SK-N-SH (cell line): ENCODE measurements at regions not wholly inside any gene's neighbourhood (a gene's known extent, or its start where the extent isn't known, plus 50 kb on each side); places are given as distances from the start of the nearest gene placed in this dataset.

Experiments used
- CTCF ChIA-PET: fragments of 300-600, 350-600 bp; formaldehyde crosslinking; extraction: SDS; loops from one replicate; lab custom pipeline; 2021; lab: Yijun Ruan, JAX
- POLR2A ChIA-PET: fragments of 350-600 bp; sonication (Branson Sonifier 250); formaldehyde crosslinking; extraction: SDS; loops from one replicate; lab custom pipeline; 2020; ENCODE audit warnings: antibody characterized with exemption, inconsistent platforms; lab: Yijun Ruan, JAX
- DNase-seq: peaks from one replicate; pipeline ENCODE4 v3.0.0; 2012
- H2AFZ ChIP-seq: fragments of 200-600 bp; sonication (generic); 2 replicates; pipeline ENCODE4 v1.8.1; 2016; ENCODE audit warnings: antibody characterized with exemption, mild to moderate bottlenecking, low read depth
- H3F3A ChIP-seq: fragments of 200-600 bp; sonication (generic); replicated peaks from 2 replicates; pipeline ENCODE3; 2016; ENCODE audit warnings: antibody characterized with exemption, mild to moderate bottlenecking; ENCODE audit not compliant: insufficient read depth
- H3K27ac ChIP-seq, 2 experiments: fragments of 200-500 bp in 1 of 2; fragments of 200-600 bp in 1 of 2; sonication (Bioruptor generic) in 1 of 2; sonication (generic), shearing (Covaris generic) in 1 of 2; 2 replicates each; pipeline versions ENCODE4 v1.5.1 to v1.6.1; 2014 to 2016; ENCODE audit warnings: low read depth in 2 of 2, inconsistent platforms in 1 of 2, low read length in 1 of 2, mild to moderate bottlenecking in 1 of 2, mixed read lengths in 1 of 2
- H3K27me3 ChIP-seq: fragments of 200-600 bp; sonication (generic), shearing (Covaris generic); 2 replicates; pipeline ENCODE4 v1.6.1; 2016; ENCODE audit warnings: mixed run types; ENCODE audit not compliant: insufficient read depth
- H3K36me3 ChIP-seq, 2 experiments: fragments of 200-500 bp in 1 of 2; fragments of 200-600 bp in 1 of 2; sonication (Bioruptor generic) in 1 of 2; sonication (generic) in 1 of 2; replicated peaks in 1 of 2; 2 replicates each; pipeline versions ENCODE3 to v1.5.1; 2014 to 2016; ENCODE audit warnings: low read length in 1 of 2, mild to moderate bottlenecking in 1 of 2; ENCODE audit not compliant: insufficient read depth in 2 of 2, control insufficient read depth in 1 of 2
- H3K4me1 ChIP-seq, 2 experiments: fragments of 200-500 bp in 1 of 2; fragments of 200-600 bp in 1 of 2; sonication (Bioruptor generic) in 1 of 2; sonication (generic), shearing (Covaris generic) in 1 of 2; 2 replicates each; pipeline versions ENCODE4 v1.5.1 to v1.6.1; 2014 to 2016; ENCODE audit warnings: low read depth in 1 of 2, low read length in 1 of 2, mixed run types in 1 of 2; ENCODE audit not compliant: insufficient read depth in 2 of 2, control insufficient read depth in 1 of 2
- H3K4me2 ChIP-seq: fragments of 200-600 bp; sonication (generic), shearing (Covaris generic); 2 replicates; pipeline ENCODE4 v1.6.1; 2017; ENCODE audit warnings: mixed run types
- H3K4me3 ChIP-seq, 2 experiments: fragments of 200-500 bp in 1 of 2; fragments of 200-600 bp in 1 of 2; sonication (Bioruptor generic) in 1 of 2; sonication (generic), shearing (Covaris generic) in 1 of 2; 2 replicates each; pipeline versions ENCODE4 v1.5.1 to v1.8.1; 2014 to 2016; ENCODE audit warnings: low read depth in 2 of 2, inconsistent platforms in 1 of 2, low read length in 1 of 2, mild to moderate bottlenecking in 1 of 2, mixed read lengths in 1 of 2, moderate library complexity in 1 of 2
- H3K79me2 ChIP-seq: fragments of 200-600 bp; sonication (generic); 2 replicates; pipeline ENCODE4 v1.8.1; 2017; ENCODE audit warnings: mild to moderate bottlenecking; ENCODE audit not compliant: insufficient read depth
- H3K9ac ChIP-seq: fragments of 200-600 bp; sonication (generic); 2 replicates; pipeline ENCODE4 v1.6.1; 2017; ENCODE audit warnings: mixed run types
- H3K9me2 ChIP-seq: fragments of 200-600 bp; sonication (generic); 2 replicates; pipeline ENCODE4 v1.6.1; 2017; ENCODE audit warnings: mixed run types
- H3K9me3 ChIP-seq: fragments of 200-600 bp; sonication (generic); 2 replicates; pipeline ENCODE4 v1.6.1; 2017; ENCODE audit warnings: mixed run types, mild to moderate bottlenecking, moderate library complexity
- H4K20me1 ChIP-seq: fragments of 200-600 bp; sonication (generic); 2 replicates; pipeline ENCODE4 v1.6.1; 2017; ENCODE audit warnings: mild to moderate bottlenecking, mixed run types; ENCODE audit not compliant: insufficient read depth
- CHD2 ChIP-seq: fragments of 150-350 bp; IDR thresholded peaks from 2 replicates; pipeline ENCODE4 v1.6.1; 2018; ENCODE audit warnings: low read length; ENCODE audit not compliant: partially characterized antibody
- CTCF ChIP-seq: fragments of 200-600 bp; sonication (generic); IDR thresholded peaks from 2 replicates; pipeline ENCODE4 v1.6.1; 2017; ENCODE audit warnings: antibody characterized with exemption, mild to moderate bottlenecking, moderate library complexity
- EP300 ChIP-seq, 2 experiments: IDR thresholded peaks; 2 replicates each; pipeline versions ENCODE4 v1.4.0 to v1.6.1; 2012; ENCODE audit warnings: borderline replicate concordance in 1 of 2, low read depth in 1 of 2, low read length in 1 of 2
- EZH2phosphoT487 ChIP-seq: fragments of 200-600 bp; sonication (generic); IDR thresholded peaks from 2 replicates; pipeline ENCODE4 v1.6.1; 2017; ENCODE audit warnings: low read depth, mixed run types, mild to moderate bottlenecking, antibody characterized with exemption, moderate library complexity, borderline replicate concordance
- FOXM1 ChIP-seq: IDR thresholded peaks from 2 replicates; pipeline ENCODE4 v1.4.0; 2012; ENCODE audit warnings: low read depth, mild to moderate bottlenecking
- GABPA ChIP-seq: IDR thresholded peaks from 2 replicates; pipeline ENCODE4 v1.4.0; 2012; ENCODE audit warnings: low read depth, mild to moderate bottlenecking
- JUND ChIP-seq: IDR thresholded peaks from 2 replicates; pipeline ENCODE4 v1.4.0; 2012
- MAX ChIP-seq: IDR thresholded peaks from 2 replicates; pipeline ENCODE4 v1.4.0; 2012; ENCODE audit warnings: low read depth
- MEF2A ChIP-seq: IDR thresholded peaks from 2 replicates; pipeline ENCODE4 v1.4.0; 2012; ENCODE audit warnings: low read depth, borderline replicate concordance
- MXI1 ChIP-seq: IDR thresholded peaks from 2 replicates; pipeline ENCODE4 v1.6.1; 2012; ENCODE audit warnings: mild to moderate bottlenecking, low read depth, low read length, improper control_type of control experiment
- NFIC ChIP-seq: IDR thresholded peaks from 2 replicates; pipeline ENCODE4 v1.4.0; 2012; ENCODE audit warnings: borderline replicate concordance
- NRF1 ChIP-seq: IDR thresholded peaks from 2 replicates; pipeline ENCODE4 v1.6.1; 2012; ENCODE audit warnings: low read depth, mild to moderate bottlenecking, low read length
- POLR2AphosphoS5 ChIP-seq: IDR thresholded peaks from 2 replicates; pipeline ENCODE4 v1.6.1; 2012; ENCODE audit warnings: low read depth, low read length
- RCOR1 ChIP-seq: fragments of 150-350 bp; IDR thresholded peaks from 2 replicates; pipeline ENCODE4 v1.6.1; 2017; ENCODE audit warnings: antibody characterized with exemption, low read length
- RXRA ChIP-seq: IDR thresholded peaks from 2 replicates; pipeline ENCODE4 v1.4.0; 2012; ENCODE audit warnings: low read depth, mild to moderate bottlenecking, borderline replicate concordance
- SIN3A ChIP-seq: IDR thresholded peaks from 2 replicates; pipeline ENCODE4 v1.6.1; 2012; ENCODE audit warnings: low read depth, mild to moderate bottlenecking, low read length, moderate library complexity, borderline replicate concordance
- SMC3 ChIP-seq: IDR thresholded peaks from 2 replicates; pipeline ENCODE4 v1.6.1; 2012; ENCODE audit warnings: low read depth, low read length, improper control_type of control experiment
- TAF1 ChIP-seq: IDR thresholded peaks from 2 replicates; pipeline ENCODE4 v1.6.1; 2012; ENCODE audit warnings: low read depth, mild to moderate bottlenecking, low read length, moderate library complexity, borderline replicate concordance
- TCF12 ChIP-seq: IDR thresholded peaks from 2 replicates; pipeline ENCODE4 v1.4.0; 2012
- USF1 ChIP-seq: IDR thresholded peaks from 2 replicates; pipeline ENCODE4 v1.4.0; 2012; ENCODE audit warnings: low read depth, borderline replicate concordance
- YY1 ChIP-seq: IDR thresholded peaks from 2 replicates; pipeline ENCODE4 v1.4.0; 2012; ENCODE audit warnings: low read depth, mild to moderate bottlenecking
- WGBS: methylation state at CpG from one replicate; pipeline ENCODE4 v1.1.6; 2017; ENCODE audit warnings: low lambda C conversion rate; 5-methylcytosine and 5-hydroxymethylcytosine counted together

GRCh38 chr9:106576232-106576760 is 286.7 kb upstream of the ZNF462 start:
- CTCF ChIA-PET = interaction anchor here (0.6 to 0.8 kb wide), 3 partner anchors 15 to 665 kb away, joined by 3 read pairs; no protein-coding TSS in a partner anchor
- no peak overlapping the region for H2AFZ ChIP-seq

GRCh38 chr9:106577121-106577520 is 285.8 kb upstream of the ZNF462 start:
- Histone ChIP-seq H2AFZ (no peak overlapping the region), H3K4me2 (no peak overlapping the region), H3K4me3 (no peak overlapping the region), H3K9me3 (no peaks in the 10 kb centered on the region), H4K20me1 (no peaks in the 10 kb centered on the region), H3K9ac (no peak overlapping the region), H3K27me3 (no peaks in the 10 kb centered on the region), H3K79me2 (no peaks in the 10 kb centered on the region), H3K36me3 (no peaks in the 10 kb centered on the region), H3K27ac (no peak overlapping the region), H3F3A (no peaks in the 10 kb centered on the region), H3K9me2 (no peaks in the 10 kb centered on the region), H3K4me1 (no peaks in the 10 kb centered on the region; a peak in 1 of 4 replicates)
- ChIA-PET CTCF (interaction anchor here (0.8 kb wide), 1 partner anchor 16 kb away, joined by 3 read pairs; no protein-coding TSS in a partner anchor), POLR2A (no interaction called here)
- no peak for DNase-seq
- TF ChIP-seq TCF12 (no peak), JUND (no peak), NFIC (no peak), MXI1 (no peak), CTCF (no peak), SMC3 (no peak), GABPA (no peak), EP300 (IDR thresholded peaks at IDR 0.05; ENCODE audit: borderline replicate concordance in 1 of 2, low read depth in 1 of 2, low read length in 1 of 2) (no peak), FOXM1 (no peak), EZH2phosphoT487 (no peak), USF1 (no peak), RXRA (no peak), MAX (no peak), POLR2AphosphoS5 (no peak), TAF1 (no peak), RCOR1 (no peak), CHD2 (no peak), MEF2A (no peak)

More at GRCh38 chr9:106576232-106576760, 286.7 kb upstream of the ZNF462 start:
- POLR2A ChIA-PET = no interaction called here
- no peak for TF ChIP-seq JUND
- no peak for TF ChIP-seq EZH2phosphoT487
- no peak for TF ChIP-seq SIN3A
- TF ChIP-seq RXRA = no peak
- TF ChIP-seq USF1 = no peak
- no peak for TF ChIP-seq NRF1
- no peak for TF ChIP-seq YY1
- TF ChIP-seq, all 33 proteins: peak for 0
- no peaks in the 10 kb centered on the region for H4K20me1 ChIP-seq
- no peak overlapping the region for H3K27ac ChIP-seq
- DNase-seq = no peak
- H3K79me2 ChIP-seq = no peaks in the 10 kb centered on the region
- no peaks in the 10 kb centered on the region for H3K9me3 ChIP-seq
- H3K27me3 ChIP-seq = no peaks in the 10 kb centered on the region
- H3F3A ChIP-seq = no peaks in the 10 kb centered on the region
- H3K9me2 ChIP-seq = no peaks in the 10 kb centered on the region
- no peak overlapping the region for H3K4me3 ChIP-seq
- 40% methylated on average over 5 of the region's 7 CpGs for WGBS
- H3K9ac ChIP-seq = no peak overlapping the region
- no peaks in the 10 kb centered on the region; a peak in 1 of 4 replicates for H3K4me1 ChIP-seq
- no peak overlapping the region for H3K4me2 ChIP-seq
- no peaks in the 10 kb centered on the region for H3K36me3 ChIP-seq
